Peyer's patch (tissue), 4 donors: ENCODE measurements at regions not wholly inside any gene's neighbourhood (a gene's known extent, or its start where the extent isn't known, plus 50 kb on each side); places are given as distances from the start of the nearest gene placed in this dataset.

Experiments used
- DNase-seq, 3 donors: peaks; one replicate each; pipeline ENCODE4 v3.0.0-alpha.2; 2017 to 2019
- H3K27ac ChIP-seq, 4 donors: fragments of 200-600 bp; sonication (generic); one replicate each; pipeline ENCODE4 v1.5.1; 2016 to 2019
- H3K27me3 ChIP-seq, 2 donors: fragments of 200-600 bp; sonication (generic); one replicate each; pipeline ENCODE4 v1.5.1; 2019
- H3K36me3 ChIP-seq, 3 donors: fragments of 200-600 bp; sonication (generic); one replicate each; pipeline ENCODE4 v1.5.1; 2016 to 2019
- H3K4me1 ChIP-seq, 4 donors: fragments of 200-600 bp; sonication (generic); one replicate each; pipeline ENCODE4 v1.5.1; 2016 to 2019
- H3K4me3 ChIP-seq, 4 donors: fragments of 200-600 bp; sonication (generic); 1 replicate in 3 of 4; 2 replicates in 1 of 4; pipeline ENCODE4 v1.5.1; 2016 to 2019; ENCODE audit warnings: mild to moderate bottlenecking in 1 of 4
- H3K9me3 ChIP-seq, 4 donors: fragments of 200-600 bp; sonication (generic); one replicate each; pipeline ENCODE4 v1.5.1; 2016 to 2019; ENCODE audit warnings: mild to moderate bottlenecking in 1 of 4
- CTCF ChIP-seq, 6 experiments: fragments of 450-650 bp in 4 of 6; fragments of 200-600 bp in 2 of 6; sonication (generic) in 1 of 6; IDR thresholded peaks; one replicate each; pipeline ENCODE4 v1.5.1; 2017 to 2019; ENCODE audit warnings: antibody characterized with exemption in 6 of 6, mild to moderate bottlenecking in 3 of 6, moderate library complexity in 1 of 6
- POLR2A ChIP-seq, 2 donors: fragments of 450-650 bp; IDR thresholded peaks; one replicate each; pipeline ENCODE4 v1.5.1; 2017; ENCODE audit warnings: antibody characterized with exemption in 2 of 2, mild to moderate bottlenecking in 2 of 2, moderate library complexity in 2 of 2

GRCh38 chr4:183773790-183774189 is 114.7 kb downstream of the TRAPPC11 start:
- H3K27me3 ChIP-seq = no peaks in the 10 kb centered on the region
- DNase-seq = no peak
- no peaks in the 10 kb centered on the region for H3K36me3 ChIP-seq
- H3K4me1 ChIP-seq = no peaks in the 10 kb centered on the region
- no peaks in the 10 kb centered on the region for H3K9me3 ChIP-seq
- no peak for TF ChIP-seq CTCF (IDR thresholded peaks at IDR 0.05)
- no peak for TF ChIP-seq POLR2A (IDR thresholded peaks at IDR 0.05)
- no peak overlapping the region for H3K27ac ChIP-seq
- no peak overlapping the region for H3K4me3 ChIP-seq

DNA sequence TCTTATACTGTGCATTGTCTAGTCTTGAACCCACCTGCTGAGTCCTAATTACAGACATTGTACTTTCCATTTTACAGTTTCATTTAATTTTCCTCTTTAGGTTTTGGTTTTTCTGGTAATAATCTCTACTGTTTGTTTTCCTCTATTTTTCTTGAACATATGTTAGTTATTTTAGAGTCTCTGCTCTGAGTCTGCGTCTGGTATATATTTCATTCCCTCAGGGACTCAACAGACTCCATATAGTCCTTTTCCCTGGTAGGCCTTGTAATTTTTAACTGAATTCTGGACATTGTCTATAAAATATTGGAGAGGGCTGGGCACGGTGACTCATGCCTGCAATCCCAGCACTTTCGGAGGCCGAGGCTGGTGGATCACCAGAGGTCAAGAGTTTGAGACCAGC is 121.8 kb upstream of the STOX2 start:
- peak overlapping the region in 2 of 4 donors; percentile 35 to 37 for H3K27ac ChIP-seq
- no peaks in the 10 kb centered on the region for H3K9me3 ChIP-seq
- no peak for TF ChIP-seq POLR2A (IDR thresholded peaks at IDR 0.05)
- TF ChIP-seq CTCF (IDR thresholded peaks at IDR 0.05) = no peak
- no peaks in the 10 kb centered on the region for H3K27me3 ChIP-seq
- no peak for DNase-seq
- no peaks in the 10 kb centered on the region for H3K36me3 ChIP-seq
- H3K4me1 ChIP-seq = no peaks in the 10 kb centered on the region
- no peak overlapping the region for H3K4me3 ChIP-seq

- H3K27ac ChIP-seq = peak overlapping the region in 2 of 4 donors; percentile 35 to 37
- DNase-seq = no peak
Observed at GRCh38 chr4:183783991-183784553, 121.0 kb upstream of the STOX2 start.

DNA sequence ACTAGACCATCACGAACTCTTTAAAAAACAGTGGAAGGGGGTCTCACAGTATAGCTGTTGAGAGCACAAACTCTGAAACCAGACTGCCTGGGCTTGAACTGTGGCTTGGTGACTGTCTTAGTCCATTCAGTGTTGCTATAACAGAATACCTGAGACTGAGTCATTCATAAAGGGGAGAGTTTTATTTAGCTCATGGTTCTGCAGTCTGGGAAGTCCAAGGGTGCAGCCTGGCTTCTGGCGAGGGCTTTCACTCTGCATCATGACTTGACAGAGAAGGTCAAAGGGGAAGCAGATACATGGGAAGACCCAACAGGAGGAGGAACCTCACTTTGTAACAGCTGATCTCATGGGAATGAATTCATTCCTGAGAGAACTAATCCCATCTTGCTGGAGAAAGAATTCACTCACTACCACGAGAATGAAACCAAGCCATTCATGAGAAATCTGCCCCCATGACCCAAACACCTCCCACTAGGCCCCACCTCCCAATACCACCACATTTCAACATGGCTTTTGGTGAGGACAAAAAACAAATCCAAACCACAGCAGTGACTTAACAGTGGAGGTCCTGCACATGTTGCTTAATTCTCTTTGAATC is 116.7 kb upstream of the STOX2 start:
- DNase-seq = no peak
- no peaks in the 10 kb centered on the region for H3K4me1 ChIP-seq

More at GRCh38 chr4:183783991-183784553, 121.0 kb upstream of the STOX2 start:
- Histone ChIP-seq H3K4me3 (no peak overlapping the region), H3K4me1 (no peaks in the 10 kb centered on the region), H3K27me3 (no peaks in the 10 kb centered on the region), H3K36me3 (no peaks in the 10 kb centered on the region), H3K9me3 (no peaks in the 10 kb centered on the region)
- TF ChIP-seq CTCF (IDR thresholded peaks at IDR 0.05) (no peak), POLR2A (IDR thresholded peaks at IDR 0.05) (no peak)

DNA sequence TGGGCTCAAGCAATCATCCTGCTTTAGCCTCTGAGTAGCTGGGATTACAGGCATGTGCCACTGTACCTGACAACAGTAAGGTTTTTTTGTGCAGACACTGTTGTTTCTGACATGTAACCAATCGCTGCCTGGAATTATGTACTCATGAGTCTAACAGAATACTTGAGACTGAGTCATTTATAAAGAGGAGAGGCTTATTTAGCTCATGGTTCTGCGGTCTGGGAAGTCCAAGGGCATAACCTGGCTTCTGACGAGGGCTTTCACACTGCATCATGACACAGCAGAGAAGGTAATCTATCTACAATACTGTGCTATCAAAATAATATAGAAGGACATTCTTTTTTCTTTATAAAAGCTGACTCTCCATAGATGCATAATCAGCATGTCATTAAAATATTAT is 115.5 kb upstream of the STOX2 start:
- DNase-seq = no peak
- peaks cover 0 to 6% (median 0%) of the 10 kb centered on the region in 4 donors for H3K9me3 ChIP-seq
- no peak overlapping the region for H3K4me3 ChIP-seq
- H3K4me1 ChIP-seq = no peaks in the 10 kb centered on the region
- no peak overlapping the region for H3K27ac ChIP-seq
- TF ChIP-seq CTCF (IDR thresholded peaks at IDR 0.05) = no peak
- TF ChIP-seq POLR2A (IDR thresholded peaks at IDR 0.05) = no peak
- no peaks in the 10 kb centered on the region for H3K36me3 ChIP-seq
- no peaks in the 10 kb centered on the region for H3K27me3 ChIP-seq

More for the DNA sequence above, 116.7 kb upstream of the STOX2 start:
- Histone ChIP-seq H3K36me3 (no peaks in the 10 kb centered on the region), H3K9me3 (peaks cover 0 to 2% (median 0%) of the 10 kb centered on the region in 4 donors), H3K27me3 (no peaks in the 10 kb centered on the region), H3K27ac (no peak overlapping the region), H3K4me3 (no peak overlapping the region)
- TF ChIP-seq CTCF (IDR thresholded peaks at IDR 0.05) (no peak), POLR2A (IDR thresholded peaks at IDR 0.05) (no peak)
